Upper lobe of right lung (tissue), 1 donor: ENCODE measurements at regions not wholly inside any gene's neighbourhood (a gene's known extent, or its start where the extent isn't known, plus 50 kb on each side); places are given as distances from the start of the nearest gene placed in this dataset.

Source experiments
- ATAC-seq: fragments of 200-7000 bp; cut with Tn5 transposase; one replicate; pipeline ENCODE4 v1.9.1; 2020; ENCODE audit warnings: mild to moderate bottlenecking, moderate library complexity
- DNase-seq: peaks from one replicate; pipeline ENCODE4 v3.0.0-alpha.2; 2020
- H3K27ac ChIP-seq: fragments of 200-600 bp; one replicate; pipeline ENCODE4 v1.8.0; 2022
- H3K27me3 ChIP-seq: fragments of 200-600 bp; one replicate; pipeline ENCODE4 v1.8.0; 2022; ENCODE audit warnings: mild to moderate bottlenecking
- H3K36me3 ChIP-seq: fragments of 200-600 bp; one replicate; pipeline ENCODE4 v1.8.0; 2022
- H3K4me1 ChIP-seq: fragments of 200-600 bp; one replicate; pipeline ENCODE4 v1.8.0; 2022
- H3K4me3 ChIP-seq: fragments of 200-600 bp; one replicate; pipeline ENCODE4 v1.8.0; 2022; ENCODE audit warnings: mild to moderate bottlenecking
- H3K9me3 ChIP-seq: fragments of 200-600 bp; one replicate; pipeline ENCODE4 v1.8.0; 2022
- CTCF ChIP-seq: fragments of 200-600 bp; IDR thresholded peaks from one replicate; pipeline ENCODE4 v1.8.0; 2022; ENCODE audit warnings: antibody characterized with exemption
- intact Hi-C: fragments of 100-400 bp; cut with DNase I; formaldehyde crosslinking; loops from one replicate; pipeline ENCODE4 v1.11.0; 2022
- donor health status: DM: no; HTN: yes; CAD: no; lungs with severe emphysema.

DNA sequence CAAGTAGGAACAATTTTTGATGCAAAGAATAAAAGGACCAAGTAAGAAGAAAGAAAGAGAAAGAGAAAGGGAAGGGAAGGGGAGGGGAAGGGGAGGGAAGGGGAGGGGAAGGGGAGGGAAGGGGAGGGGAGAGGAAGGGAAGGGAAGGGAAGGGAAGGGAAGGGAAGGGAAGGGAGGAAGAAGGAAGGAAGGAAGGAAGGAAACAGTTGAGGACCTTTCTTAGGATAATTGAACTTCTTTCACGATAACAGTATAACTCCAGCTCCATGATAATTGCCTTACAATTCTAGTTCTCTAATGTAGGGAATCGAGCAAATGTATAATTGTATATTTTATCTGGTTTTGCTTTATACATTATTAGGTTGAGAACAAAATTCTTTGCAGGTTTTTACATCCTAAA lies 556.2 kb upstream of the PCDH10 start:
- Histone ChIP-seq H3K27me3 (no peaks in the 10 kb centered on the region), H3K9me3 (no peaks in the 10 kb centered on the region), H3K36me3 (no peaks in the 10 kb centered on the region), H3K4me3 (no peak overlapping the region), H3K4me1 (no peaks in the 10 kb centered on the region), H3K27ac (no peak overlapping the region)
- TF ChIP-seq CTCF = no peak
- ATAC-seq (no peak), DNase-seq (no peak)
- intact Hi-C loops = no loop called here

- no peak for TF ChIP-seq CTCF
- Histone ChIP-seq H3K9me3 (no peaks in the 10 kb centered on the region), H3K36me3 (no peaks in the 10 kb centered on the region), H3K27me3 (no peaks in the 10 kb centered on the region), H3K4me3 (no peak overlapping the region), H3K27ac (no peak overlapping the region), H3K4me1 (no peaks in the 10 kb centered on the region)
- ATAC-seq (no peak), DNase-seq (no peak)
- intact Hi-C loops = no loop called here
Observed at GRCh38 chr4:132593717-132594400, 555.2 kb upstream of the PCDH10 start.

GRCh38 chr4:132596186-132596585 lies 552.9 kb upstream of the PCDH10 start:
- H3K36me3 ChIP-seq = no peaks in the 10 kb centered on the region
- intact Hi-C loops = no loop called here
- no peaks in the 10 kb centered on the region for H3K9me3 ChIP-seq
- H3K27me3 ChIP-seq = no peaks in the 10 kb centered on the region
- H3K4me1 ChIP-seq = no peaks in the 10 kb centered on the region
- TF ChIP-seq CTCF = no peak
- DNase-seq (no peak), ATAC-seq (no peak)
- no peak overlapping the region for H3K27ac ChIP-seq
- no peak overlapping the region for H3K4me3 ChIP-seq

DNA sequence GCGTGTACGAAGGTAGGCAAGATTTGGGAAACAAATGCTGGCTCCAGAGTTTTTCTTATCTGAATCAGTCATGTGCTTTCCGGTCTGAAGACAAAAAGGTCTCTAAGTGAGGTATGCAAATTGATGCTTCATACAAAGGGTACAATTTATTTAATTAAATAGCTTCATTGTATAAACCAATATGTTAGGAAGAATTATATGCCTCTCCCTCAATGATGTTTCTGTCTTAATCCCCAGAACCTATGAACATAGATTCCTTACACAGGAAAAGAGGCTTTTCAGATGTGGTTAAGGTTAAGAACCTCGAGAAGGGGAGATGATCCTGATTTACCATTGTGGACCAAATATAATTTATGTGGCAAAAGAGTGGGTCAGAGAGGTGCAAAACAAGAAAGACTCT lies 543.5 kb upstream of the PCDH10 start:
- Histone ChIP-seq H3K4me3 (no peak overlapping the region), H3K9me3 (no peaks in the 10 kb centered on the region), H3K36me3 (no peaks in the 10 kb centered on the region), H3K4me1 (no peaks in the 10 kb centered on the region), H3K27ac (no peak overlapping the region), H3K27me3 (no peaks in the 10 kb centered on the region)
- TF ChIP-seq CTCF = no peak
- no peak for ATAC-seq
- intact Hi-C loops = no loop called here
- DNase-seq = no peak

DNA sequence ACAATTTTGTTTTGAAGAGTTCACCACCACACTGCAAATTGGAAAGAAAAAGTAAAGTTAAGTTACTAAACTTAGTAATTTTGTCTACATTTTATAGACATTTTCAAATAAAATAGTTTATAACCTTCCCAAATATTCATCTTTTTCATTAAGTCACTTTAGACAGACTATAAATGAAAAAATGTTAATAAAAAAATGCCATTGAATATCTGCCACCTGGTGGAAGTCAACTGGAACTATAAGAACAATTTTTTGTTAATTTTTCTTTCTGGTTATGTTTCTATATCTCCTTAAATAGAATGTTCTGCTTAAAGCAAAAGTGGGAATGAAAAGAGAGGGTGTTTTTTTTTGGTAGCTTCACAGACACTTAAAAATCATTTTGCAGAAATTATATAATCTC lies 534.4 kb upstream of the PCDH10 start:
- no peak for DNase-seq
- no peaks in the 10 kb centered on the region for H3K9me3 ChIP-seq
- no peak overlapping the region for H3K4me3 ChIP-seq
- H3K4me1 ChIP-seq = no peaks in the 10 kb centered on the region
- intact Hi-C loops = no loop called here
- no peaks in the 10 kb centered on the region for H3K27me3 ChIP-seq
- H3K36me3 ChIP-seq = no peaks in the 10 kb centered on the region
- no peak for ATAC-seq
- no peak overlapping the region for H3K27ac ChIP-seq
- peak; percentile 31 for TF ChIP-seq CTCF

- Histone ChIP-seq H3K9me3 (no peaks in the 10 kb centered on the region), H3K27ac (no peak overlapping the region), H3K27me3 (no peaks in the 10 kb centered on the region), H3K4me1 (no peaks in the 10 kb centered on the region), H3K4me3 (no peak overlapping the region), H3K36me3 (no peaks in the 10 kb centered on the region)
- ATAC-seq = no peak
- intact Hi-C loops = no loop called here
- no peak for TF ChIP-seq CTCF
- no peak for DNase-seq
Observed at GRCh38 chr4:132619968-132620367, 529.1 kb upstream of the PCDH10 start.
